Stimulated activated naive CD4-positive, alpha-beta T cell treated with Interleukin-2 at 50 U/mL for 16 hours (primary cell): ENCODE measurements at regions not wholly inside any gene's neighbourhood (a gene's known extent, or its start where the extent isn't known, plus 50 kb on each side); places are given as distances from the start of the nearest gene placed in this dataset.

Experiments
- DNase-seq: peaks from one replicate; lab custom pipeline; 2025; lab: John Stamatoyannopoulos, UW

DNA sequence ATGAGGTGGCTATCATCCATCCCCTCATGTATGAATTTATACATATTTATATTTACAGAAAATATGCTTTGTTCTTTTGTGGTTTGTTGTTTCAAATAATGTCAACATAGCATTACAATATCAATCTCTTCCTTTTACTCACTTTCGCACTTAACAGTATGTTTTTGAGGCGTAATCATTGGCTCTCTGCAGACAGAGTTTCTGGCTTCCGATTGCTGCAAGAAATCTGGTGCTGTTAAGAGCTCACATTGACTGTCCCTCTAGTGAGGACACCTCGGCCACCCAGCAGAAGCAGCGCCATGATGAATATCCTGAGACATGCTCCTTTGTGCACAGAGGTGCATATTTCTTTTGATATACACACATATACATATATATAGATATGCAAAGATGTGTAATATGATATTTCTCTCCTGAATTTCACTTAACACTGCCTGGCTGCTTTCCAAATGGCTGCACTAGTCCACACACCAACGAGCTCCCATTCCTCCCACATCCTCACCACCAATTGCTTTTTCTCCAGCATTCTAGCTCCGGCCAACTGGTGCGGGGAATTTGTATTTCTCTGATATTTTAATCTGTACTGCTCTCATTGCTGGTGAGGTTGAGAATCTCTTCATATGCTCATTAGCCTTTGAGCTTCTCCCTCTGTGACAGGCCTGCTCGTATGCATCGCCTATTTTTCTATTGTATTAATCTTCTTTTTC is 248.4 kb downstream of the SIPA1L2 start:
- no peak for DNase-seq

DNA sequence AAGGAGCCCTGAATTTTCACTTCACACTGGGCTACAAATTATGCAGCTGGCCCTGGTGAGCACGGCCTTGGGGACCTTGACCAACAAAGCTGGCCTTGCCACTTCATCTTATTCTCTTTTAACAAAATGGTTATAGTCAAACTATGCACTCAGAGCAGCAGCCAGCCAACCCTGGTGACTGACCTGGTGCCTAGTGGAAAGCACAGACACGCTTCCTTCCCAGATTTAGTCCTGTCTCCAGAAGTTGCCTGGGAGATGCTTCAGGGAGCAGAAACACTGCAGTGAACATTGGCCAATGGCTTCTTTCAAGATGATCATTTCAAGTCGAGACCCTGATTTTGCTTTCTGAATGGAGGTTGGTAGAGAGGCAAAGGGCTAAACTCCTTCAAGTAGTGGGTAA is 249.3 kb downstream of the SIPA1L2 start:
- DNase-seq = no peak

DNA sequence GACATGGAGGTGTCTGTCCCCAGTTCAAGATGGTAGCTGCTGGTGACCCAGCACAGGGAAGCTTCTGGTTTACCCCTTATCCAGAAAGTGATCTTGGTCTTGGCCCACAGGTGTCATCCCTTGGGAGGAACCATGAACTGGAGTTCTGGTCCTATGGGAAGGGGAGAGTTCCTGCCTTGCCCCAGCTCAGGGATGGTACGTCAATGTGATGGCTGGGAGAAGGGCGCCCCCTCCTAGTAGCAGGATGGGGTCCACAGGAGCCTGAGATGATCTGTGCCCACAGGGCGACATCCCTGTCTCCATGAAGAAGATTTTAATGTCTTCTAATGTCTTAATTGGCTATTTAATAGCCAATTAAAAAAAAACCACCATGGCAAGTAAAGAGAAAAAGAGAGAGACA is 249.8 kb downstream of the SIPA1L2 start:
- DNase-seq = no peak

DNA sequence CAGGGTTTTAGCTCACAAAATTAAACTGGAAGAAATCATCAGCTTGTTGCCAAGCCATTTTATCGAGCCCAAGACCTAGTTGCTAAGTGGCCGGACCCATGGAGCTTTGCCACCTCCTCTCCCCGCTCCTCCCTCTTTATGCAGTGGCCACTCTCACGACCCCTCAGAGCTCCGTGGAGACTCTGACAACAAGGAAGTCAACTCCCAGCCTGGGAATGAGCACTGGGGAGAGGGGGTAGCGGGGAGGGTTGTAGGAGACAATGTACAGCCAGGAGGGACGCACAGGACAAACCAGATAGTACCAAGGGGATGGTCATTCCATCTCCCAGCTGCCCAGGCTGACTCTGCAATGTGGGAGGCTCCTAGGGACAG is 250.9 kb downstream of the SIPA1L2 start:
- no peak for DNase-seq

DNA sequence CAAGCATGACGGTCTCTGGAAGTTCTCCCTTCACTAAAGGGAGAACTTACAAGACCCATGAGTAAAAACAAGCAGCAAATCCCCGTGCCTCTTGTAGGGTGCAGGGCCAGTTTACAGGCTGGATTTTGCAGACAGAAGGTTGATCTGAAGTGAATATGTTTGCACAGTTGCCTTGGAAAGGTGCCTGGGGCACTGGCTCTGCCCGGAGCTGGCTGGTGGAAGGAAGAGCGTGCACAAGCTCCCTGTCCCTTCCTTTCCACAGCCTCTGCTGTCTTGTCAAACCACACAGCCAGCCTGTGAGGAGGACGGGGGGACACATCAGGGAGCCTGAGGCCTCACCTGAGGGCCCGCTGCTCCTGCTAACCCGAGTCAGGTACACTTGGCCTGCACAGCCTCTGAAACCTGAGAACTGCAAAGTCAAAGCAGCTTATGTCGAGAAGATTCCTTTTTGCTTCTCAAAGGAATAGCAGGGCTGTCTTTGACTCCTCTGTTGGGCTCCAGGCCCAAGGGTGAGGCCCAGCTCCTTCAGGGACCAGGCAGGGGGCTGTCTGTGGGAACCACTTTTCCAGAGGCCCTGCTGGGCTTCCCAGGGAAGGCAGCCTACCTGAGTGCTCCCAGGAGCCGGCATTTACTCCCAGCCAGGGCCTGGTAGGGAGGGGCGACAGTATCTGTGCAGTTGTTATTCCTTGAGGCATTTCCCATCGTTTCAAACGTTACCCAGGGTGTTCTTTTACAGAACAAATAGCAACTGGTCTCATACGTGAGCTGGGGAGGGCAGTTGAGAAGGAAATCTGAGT is 251.5 kb downstream of the SIPA1L2 start:
- no peak for DNase-seq

DNA sequence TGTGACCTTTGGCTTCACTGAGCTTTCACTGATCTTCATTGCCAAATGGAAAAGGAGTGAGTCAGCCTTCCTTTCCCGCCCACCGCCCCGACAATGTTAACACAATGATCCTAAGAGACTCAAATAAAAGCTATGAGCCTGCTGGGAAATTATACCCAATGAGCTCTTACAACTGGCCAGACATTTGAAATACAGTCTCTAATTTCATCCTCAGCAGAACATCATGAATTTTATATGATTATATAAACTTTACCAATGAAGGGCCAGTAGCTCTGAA is 252.5 kb downstream of the SIPA1L2 start:
- no peak for DNase-seq

DNA sequence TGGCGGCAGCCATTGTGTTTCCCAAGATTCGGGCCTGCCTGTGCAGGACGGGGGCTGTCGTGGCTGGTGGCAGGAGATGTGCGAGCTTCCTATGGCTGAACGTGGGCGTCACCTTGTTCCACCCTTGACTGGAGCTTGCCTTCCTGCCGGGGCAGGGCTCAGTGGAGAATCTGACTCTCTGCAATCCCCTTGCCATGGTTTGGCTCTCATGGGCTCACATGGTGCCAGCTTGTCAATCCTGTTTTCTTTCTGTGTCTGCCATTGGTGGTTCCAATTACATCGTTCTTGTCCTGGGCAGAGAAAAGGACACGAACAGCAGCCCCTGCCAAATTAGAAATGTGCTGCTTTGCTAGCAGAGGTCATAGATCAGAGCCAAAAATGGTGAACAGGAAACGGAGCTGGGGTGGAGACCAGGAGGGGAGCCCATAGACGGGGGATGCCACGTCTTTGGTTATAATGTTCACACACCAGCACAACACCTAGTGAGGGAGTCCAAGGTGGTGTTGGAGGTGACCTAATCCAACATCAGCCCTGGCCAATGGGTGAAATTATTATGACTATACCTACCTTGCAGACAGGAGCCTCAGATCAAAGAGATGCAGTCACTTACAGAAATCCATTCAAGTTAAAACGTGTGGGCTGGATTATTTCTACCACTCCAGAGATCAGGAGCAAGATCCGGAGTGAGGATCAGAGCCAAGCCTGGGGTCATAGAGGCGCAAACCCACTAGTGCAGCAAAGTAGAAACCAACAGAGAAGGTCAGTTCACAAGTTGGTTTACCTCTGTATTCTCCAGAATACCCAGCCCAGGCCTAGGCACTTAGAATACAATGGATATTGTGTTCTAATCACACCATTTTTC is 253.1 kb downstream of the SIPA1L2 start:
- DNase-seq = no peak

DNA sequence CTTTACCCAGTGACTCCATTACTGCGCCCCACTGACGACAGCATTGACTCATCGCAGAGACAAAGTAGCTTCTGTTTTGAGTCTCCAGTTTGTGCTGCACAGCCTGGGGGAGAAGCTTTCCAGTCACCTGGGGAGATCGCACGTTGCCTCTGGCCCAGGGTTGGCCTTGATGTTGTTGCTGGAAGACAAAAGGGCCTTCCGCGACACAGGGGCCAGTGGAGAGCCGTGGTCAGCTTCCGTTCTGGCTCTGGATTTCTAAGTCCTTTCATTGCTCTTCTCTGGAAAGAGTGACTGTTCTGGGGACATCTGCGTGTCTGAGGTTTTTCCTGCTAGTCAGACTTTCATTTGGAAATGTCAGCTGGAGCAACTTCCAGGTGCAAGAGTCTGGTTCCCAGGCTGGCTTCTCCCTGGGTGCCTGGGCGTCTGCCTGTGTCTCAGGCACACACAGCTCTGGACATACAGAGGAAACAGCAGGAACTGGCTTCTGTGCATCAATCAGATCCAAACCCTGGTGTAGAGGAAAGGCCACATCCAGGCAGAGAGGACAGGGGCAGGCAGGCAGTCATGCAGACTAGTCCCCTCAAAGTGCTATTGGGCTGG is 257.0 kb downstream of the SIPA1L2 start:
- no peak for DNase-seq

DNA sequence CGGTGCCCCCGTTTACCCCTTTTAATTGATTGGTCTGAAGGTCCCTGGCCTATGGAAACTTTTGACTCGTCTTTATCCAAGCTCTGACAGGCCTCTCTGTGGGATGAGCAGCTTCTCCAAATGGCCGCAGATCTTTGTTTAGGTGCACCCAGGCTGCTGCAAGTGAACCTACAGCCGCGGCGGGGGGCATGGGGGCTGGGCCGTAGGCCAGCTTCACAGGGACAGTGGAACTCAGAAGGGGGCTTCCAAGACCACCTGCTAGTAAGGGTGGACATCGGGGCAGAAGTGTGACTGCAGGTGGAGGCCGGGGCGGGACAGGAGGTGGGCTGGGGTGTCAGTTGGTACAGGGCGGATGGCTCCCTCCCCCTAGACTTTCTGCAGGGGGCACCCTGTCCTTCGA is 257.5 kb downstream of the SIPA1L2 start:
- DNase-seq = no peak

DNA sequence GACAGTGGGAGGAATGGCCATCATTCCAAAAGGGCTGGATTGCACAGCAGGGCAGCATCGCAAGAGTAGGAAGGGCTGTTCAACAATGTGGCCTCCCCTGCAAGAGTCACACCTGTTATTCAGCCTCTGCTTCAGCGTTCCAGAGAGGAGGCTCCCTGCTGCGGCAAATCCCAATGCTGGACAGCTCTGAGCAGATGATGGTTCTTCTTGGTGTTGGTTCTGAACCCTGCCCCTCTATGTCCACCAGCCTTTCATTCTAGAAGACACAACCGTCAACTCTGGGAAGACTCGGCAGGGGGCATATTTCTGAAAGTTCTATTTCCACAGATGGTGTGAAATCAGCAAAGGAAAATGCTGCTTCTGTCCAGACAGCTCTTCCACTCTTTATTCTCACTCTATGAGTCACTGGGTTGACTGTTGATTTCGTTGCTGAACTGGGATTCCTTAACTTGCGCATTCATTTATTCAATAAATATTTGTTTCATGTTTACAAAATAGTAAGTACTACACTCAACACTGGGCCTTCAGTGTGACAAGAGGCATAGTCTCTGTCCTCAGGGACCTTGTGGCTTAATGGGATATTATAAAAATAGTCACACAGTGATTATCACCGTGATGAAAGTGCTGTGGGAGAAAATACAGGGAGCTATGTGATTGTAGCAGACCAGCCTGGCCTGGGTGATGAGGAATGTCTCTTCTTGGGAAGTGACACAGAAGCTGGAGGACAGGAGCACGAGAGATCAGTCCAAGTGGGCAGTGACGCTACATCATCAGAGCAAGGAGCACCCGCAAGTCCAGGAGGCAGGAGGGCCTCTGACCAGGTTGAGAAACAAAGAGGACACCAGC is 260.3 kb downstream of the SIPA1L2 start:
- DNase-seq = no peak

DNA sequence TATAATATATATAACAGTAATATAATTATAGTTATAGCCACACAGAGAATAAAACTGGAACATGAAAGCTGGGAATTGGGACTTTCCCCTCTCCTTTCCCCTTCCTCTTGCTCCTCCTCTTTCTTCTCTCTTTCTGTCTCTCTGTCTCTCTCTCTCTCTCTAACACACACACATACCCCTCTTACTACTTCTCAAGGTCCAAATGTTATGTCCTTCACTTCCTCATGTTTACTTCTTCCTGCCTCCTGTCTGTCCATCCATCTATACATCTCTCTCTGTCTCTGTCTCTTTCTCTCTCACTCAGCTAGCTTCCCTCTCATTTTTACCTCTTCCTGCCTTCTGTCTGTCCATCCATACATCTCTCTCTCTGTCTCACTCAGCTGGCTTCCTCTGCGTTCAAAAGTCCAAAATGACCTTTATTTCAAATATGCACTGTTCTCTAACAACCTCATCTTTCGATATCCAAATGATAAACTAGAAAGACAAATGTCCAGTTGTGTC is 261.1 kb downstream of the SIPA1L2 start:
- no peak for DNase-seq

DNA sequence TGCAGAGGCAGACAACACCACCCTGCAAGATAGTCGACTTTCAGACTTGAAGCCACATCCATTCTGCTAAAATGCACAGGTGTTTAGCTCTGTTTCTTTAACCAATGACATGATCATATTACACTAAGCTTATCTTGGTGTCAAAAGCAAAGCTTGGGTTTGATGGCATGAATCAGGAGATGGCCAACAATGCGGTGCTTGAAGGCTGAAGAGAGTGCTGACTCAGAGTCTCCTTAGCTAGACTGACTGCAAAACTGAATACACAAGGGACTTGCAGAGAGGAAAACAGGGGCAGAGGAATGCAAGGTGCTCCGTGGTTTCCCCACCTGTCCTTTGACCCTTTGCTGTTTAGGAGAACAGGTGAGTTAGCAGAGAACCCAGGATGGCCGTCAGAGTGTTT is 262.6 kb downstream of the SIPA1L2 start:
- no peak for DNase-seq

DNA sequence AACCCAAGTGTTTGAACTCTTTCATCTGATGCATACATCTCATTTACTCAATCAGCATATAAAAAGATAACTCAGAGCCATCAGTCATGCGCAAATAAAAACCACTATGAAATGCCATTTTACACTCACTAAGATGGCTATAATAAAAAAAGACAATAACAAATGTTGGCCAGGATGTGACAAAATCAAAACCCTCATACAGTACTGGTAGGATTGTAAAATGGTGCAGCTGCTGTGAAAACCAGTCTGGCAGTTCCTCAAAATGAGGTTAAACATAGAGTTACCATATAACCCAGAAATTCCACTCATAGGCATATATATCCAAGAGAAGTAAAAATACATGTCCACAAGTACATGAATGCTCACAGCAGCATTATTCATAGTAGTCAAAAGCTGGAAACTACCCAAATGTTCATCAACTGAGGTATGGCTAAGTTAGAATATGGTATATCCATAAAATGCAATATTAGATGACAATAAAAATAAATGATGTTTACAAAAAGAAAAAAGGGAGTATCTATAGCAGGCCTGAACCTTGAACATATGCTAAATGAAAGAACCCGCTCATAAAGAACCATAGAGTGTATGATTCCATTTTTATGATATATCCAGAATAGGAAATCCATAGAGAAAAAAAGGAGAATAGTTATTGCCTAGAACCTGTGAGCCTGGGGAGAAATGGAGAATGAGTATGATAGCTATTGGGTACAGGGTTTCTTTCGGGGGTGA is 265.1 kb downstream of the SIPA1L2 start:
- no peak for DNase-seq

DNA sequence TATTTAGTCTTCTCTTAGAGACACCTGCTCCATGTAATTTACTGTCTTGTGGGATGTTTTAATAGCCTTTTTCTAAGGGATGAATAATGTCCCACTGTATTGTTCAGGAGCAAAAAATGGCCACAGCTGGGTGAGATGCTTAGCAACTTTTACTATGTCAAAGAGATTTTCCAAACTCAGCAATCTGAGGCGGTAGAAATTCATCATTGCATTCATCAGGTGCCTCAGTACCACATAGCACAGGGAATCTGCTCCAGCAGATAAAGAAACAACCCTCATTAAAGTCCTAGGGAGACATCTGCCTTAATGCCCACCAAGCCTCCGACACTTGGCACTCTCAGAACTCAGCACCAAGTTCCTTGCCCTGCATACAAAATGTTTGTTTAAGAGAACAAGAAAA is 266.9 kb downstream of the SIPA1L2 start:
- no peak for DNase-seq

DNA sequence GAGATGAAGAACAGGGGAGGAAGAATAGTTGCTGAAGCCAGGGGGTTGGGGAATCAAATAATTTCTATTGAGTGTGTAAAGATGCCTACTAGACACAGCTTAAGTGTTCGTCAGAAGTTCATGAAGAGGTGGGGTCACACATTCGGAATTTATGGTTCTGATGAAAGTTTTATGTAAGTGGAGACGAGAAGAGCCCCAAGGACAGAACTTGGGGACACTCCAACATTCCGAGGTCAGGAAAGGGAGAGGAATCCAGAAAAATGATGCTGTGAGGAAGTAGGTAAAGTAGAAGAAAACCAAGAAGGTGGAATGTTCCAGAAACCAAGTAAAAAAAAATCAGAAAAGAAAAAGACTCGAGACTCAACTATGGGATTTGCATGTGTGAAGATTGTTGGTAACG is 272.5 kb downstream of the SIPA1L2 start:
- DNase-seq = no peak

DNA sequence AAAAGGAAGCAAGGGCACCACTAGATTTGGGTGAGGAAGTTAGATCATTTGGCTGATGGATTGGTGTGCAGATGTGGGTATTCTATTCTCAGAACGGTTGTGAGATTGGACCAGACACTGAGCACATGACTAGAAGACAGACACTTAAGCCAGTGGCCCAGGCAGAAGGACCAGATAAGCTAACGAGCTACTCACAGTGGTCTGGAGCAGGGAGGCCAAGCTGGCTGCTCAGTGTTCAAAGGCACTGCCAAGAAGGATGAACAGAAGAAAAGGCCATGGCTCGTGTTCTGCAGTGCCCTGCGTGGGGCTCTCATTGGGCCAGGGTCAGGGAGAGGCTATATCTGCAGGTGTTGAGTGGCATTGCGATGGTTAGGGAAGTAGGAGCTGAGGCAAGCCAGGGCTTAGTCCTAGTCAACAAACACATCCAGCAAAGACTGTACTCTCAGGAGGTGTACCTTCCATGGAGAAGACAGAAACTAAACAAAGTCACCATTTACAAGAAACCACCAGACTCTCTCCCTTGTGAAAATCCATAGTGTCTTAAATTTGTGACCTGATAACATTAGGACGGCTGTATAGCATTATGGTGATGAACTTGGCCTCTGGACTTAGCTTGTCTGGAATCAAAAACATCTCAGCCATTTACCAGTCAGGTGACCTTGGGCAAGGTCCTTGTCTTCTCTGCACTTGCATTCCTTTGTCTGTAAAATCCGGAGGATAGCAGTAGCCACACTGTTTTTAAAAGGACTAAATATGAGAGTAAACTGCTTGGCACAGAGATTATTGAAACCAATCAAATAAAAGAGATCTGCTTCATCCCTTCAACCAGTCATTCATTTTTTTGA is 274.5 kb downstream of the SIPA1L2 start:
- no peak for DNase-seq

DNA sequence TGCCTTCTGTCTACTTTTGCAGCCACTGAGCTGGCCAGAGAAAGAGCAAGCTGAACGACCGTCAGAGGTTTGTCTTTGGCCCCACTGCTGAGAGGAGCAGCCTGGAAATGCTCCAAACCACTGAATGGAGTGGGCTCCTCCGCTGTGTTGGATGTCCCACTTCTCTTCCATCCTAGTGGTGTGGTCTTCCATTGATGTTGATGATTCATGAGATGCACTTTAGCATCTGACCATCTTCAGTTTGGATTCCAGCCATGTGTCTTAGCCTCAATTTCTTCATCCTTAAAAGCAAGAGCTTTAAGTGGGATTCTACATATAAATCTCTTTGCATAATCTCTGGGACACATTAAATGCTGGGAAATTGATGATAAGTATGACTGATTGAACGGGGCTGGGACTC is 276.9 kb downstream of the SIPA1L2 start:
- DNase-seq = no peak

DNA sequence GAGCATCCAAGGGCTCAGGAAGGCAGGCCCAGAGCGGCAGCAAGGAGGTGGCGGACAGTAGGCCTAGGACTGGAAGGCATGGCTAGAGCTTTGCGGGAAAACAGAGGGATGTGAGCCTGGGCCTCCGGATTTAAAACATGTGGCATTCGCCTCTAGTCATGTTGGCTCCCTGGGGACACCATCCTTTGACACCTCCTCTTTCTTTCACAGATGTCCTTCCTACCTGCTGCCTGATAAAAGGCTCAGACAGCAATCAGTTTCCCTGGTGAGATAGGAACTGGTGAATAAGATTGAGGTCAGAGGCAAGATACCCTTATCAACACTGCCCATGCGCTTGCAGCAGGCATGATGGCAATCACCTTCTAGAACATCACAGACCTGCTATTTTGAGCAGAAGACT is 277.6 kb downstream of the SIPA1L2 start:
- DNase-seq = no peak

DNA sequence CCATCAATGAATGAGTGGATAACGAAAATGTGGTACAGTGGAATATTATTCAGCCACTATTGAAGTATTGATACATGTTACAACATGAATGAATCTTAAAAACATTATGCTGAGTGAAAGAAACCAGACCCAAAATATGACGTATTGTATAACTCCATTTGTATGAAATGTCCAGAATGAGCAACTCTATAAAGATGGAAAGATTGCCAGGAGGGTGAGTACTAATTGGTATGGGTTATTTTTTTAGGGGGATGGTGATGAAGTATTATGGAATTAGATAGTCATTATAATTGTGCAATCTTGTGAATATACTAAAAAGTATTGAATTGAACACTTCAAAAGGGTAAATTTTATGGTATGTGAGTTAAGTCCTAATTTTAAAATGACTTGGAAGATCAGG is 278.6 kb downstream of the SIPA1L2 start:
- no peak for DNase-seq

DNA sequence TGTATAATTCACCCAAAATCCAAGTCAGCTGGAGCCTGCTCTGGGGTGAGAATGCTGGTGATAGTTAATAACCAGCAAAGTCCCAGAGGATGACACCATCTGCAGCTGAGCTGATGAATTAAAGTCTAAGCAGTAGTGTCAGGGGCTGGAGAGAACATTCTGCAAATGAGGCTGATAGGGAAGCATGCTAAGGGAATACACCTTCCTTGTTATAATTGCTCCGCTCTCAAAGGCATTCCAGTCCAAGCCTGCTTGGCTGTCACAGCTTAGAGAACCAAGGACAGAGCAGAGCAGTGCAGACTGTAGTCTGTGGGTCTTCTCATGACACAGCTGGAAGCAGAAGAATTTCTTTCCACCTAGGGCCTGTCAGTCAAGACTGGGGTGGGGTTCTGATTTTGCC is 283.1 kb downstream of the SIPA1L2 start:
- no peak for DNase-seq
